ENCODE measurements at regions not wholly inside any gene's neighbourhood (a gene's known extent, or its start where the extent isn't known, plus 50 kb on each side); places are given as distances from the start of the nearest gene placed in this dataset.

DNA sequence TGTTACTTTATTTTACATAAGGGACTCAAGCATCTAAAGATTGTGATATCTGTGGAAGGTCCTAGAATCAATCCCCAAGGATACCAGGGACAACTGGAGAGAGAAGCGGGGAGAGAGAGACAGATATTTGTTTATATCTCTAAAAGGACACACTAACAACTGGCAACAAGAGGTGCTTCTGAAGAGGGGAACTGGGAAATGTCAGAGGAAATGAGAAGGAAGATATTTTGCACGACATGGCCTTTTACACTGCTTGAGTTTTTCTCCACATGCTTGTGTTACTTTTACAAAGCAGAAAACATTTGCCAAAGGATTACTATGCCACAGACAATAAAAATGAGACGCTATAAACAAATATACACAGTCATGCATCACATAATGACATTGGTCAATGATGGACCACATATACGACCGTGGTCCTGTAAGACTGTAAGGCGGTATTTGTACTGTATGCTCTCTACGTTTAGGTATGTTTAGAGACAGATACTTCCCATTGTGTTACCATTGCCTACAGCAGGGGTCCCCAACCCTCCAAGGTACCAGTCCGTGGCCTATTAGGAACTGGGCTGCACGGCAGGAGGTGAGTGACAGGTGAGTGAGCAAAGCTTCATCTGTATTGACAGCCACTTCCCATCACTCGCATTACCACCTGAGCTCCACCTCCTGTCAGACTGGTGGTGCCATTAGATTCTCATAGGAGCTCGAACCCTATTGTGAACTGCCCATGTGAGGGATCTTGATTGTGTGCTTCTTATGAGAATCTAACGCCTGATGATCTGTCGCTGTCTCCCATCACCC is 64.6 kb upstream of the PTPN1 start:
- TF ChIP-seq, protein P1, sequence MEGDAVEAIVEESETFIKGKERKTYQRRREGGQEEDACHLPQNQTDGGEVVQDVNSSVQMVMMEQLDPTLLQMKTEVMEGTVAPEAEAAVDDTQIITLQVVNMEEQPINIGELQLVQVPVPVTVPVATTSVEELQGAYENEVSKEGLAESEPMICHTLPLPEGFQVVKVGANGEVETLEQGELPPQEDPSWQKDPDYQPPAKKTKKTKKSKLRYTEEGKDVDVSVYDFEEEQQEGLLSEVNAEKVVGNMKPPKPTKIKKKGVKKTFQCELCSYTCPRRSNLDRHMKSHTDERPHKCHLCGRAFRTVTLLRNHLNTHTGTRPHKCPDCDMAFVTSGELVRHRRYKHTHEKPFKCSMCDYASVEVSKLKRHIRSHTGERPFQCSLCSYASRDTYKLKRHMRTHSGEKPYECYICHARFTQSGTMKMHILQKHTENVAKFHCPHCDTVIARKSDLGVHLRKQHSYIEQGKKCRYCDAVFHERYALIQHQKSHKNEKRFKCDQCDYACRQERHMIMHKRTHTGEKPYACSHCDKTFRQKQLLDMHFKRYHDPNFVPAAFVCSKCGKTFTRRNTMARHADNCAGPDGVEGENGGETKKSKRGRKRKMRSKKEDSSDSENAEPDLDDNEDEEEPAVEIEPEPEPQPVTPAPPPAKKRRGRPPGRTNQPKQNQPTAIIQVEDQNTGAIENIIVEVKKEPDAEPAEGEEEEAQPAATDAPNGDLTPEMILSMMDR (conservative IDR thresholded peaks at IDR 0.05; ENCODE audit: low read length): no peak
- TF ChIP-seq EZH2phosphoT487 (IDR thresholded peaks at IDR 0.05; ENCODE audit: borderline replicate concordance): no peak

Data from Loucy (cell line).